H1 (cell line): ENCODE measurements at regions not wholly inside any gene's neighbourhood (a gene's known extent, or its start where the extent isn't known, plus 50 kb on each side); places are given as distances from the start of the nearest gene placed in this dataset.

Experiments
- CTCF ChIA-PET: fragments of 300-600 bp; sonication (Branson Sonifier 250); formaldehyde crosslinking; loops from one replicate; lab custom pipeline; 2021; ENCODE audit not compliant: partially characterized antibody; lab: Charles Lee
- POLR2A ChIA-PET: fragments of 300-600 bp; sonication (Branson Sonifier 250); formaldehyde crosslinking; loops from one replicate; lab custom pipeline; 2021; ENCODE audit warnings: inconsistent platforms; ENCODE audit not compliant: partially characterized antibody; lab: Charles Lee
- DNase-seq, 2 experiments: peaks; one replicate each; pipeline versions ENCODE4 v3.0.0 to v3.0.0-alpha.2; 2010 to 2022; ENCODE audit warnings: low spot score in 2 of 2, low read depth in 1 of 2, mixed read lengths in 1 of 2
- FAIRE-seq: peaks from 2 replicates; lab custom pipeline; 2011; peaks lifted over from hg19 to GRCh38; lab: Jason Lieb, UNC
- H2AFZ ChIP-seq: 2 replicates; pipeline ENCODE4 v1.8.1; 2012; ENCODE audit warnings: low read length, inconsistent platforms
- H2AK5ac ChIP-seq: 2 replicates; pipeline ENCODE4 v1.6.1; 2013; ENCODE audit warnings: low read depth, low read length
- H2BK120ac ChIP-seq: replicated peaks from 2 replicates; pipeline ENCODE3; 2013; ENCODE audit warnings: low read depth, low read length, inconsistent platforms
- H2BK12ac ChIP-seq: 2 replicates; pipeline ENCODE4 v1.6.1; 2013; ENCODE audit warnings: low read depth, low read length
- H2BK15ac ChIP-seq: 2 replicates; pipeline ENCODE4 v1.6.1; 2013; ENCODE audit warnings: low read length
- H2BK20ac ChIP-seq: 2 replicates; pipeline ENCODE4 v1.6.1; 2013; ENCODE audit warnings: low read length
- H2BK5ac ChIP-seq: 2 replicates; pipeline ENCODE4 v1.6.1; 2013; ENCODE audit warnings: low read depth, low read length
- H3K14ac ChIP-seq: 2 replicates; pipeline ENCODE4 v1.6.1; 2013; ENCODE audit warnings: inconsistent platforms; ENCODE audit not compliant: insufficient read length
- H3K18ac ChIP-seq: 2 replicates; pipeline ENCODE4 v1.6.1; 2013; ENCODE audit warnings: low read length; ENCODE audit errors: extremely low read depth
- H3K23ac ChIP-seq: 2 replicates; pipeline ENCODE4 v1.6.1; 2013; ENCODE audit warnings: inconsistent platforms; ENCODE audit not compliant: insufficient read length
- H3K23me2 ChIP-seq: 2 replicates; pipeline ENCODE4 v1.6.1; 2013; ENCODE audit warnings: low read depth, low read length
- H3K27ac ChIP-seq: 2 replicates; pipeline ENCODE4 v1.6.1; 2011; ENCODE audit warnings: low read depth, low read length, inconsistent platforms
- H3K27me3 ChIP-seq, 4 experiments: replicated peaks in 1 of 4; 1 replicate in 1 of 4; 2 replicates in 3 of 4; pipeline versions ENCODE4 v1.6.1 to v1.8.1; 2011 to 2013; ENCODE audit warnings: low read length in 3 of 4, mild to moderate bottlenecking in 3 of 4, inconsistent platforms in 2 of 4, mixed read lengths in 2 of 4, moderate library complexity in 1 of 4; ENCODE audit not compliant: control insufficient read depth in 3 of 4, insufficient read depth in 3 of 4; ENCODE audit errors: extremely low read depth in 1 of 4
- H3K36me3 ChIP-seq, 4 experiments: 2 replicates each; pipeline versions ENCODE4 v1.6.1 to v1.8.1; 2011 to 2013; ENCODE audit warnings: mild to moderate bottlenecking in 4 of 4, low read length in 3 of 4, moderate library complexity in 2 of 4, control low read depth in 1 of 4, inconsistent platforms in 1 of 4; ENCODE audit not compliant: insufficient read depth in 4 of 4, control insufficient read depth in 2 of 4
- H3K4ac ChIP-seq: replicated peaks from 2 replicates; pipeline ENCODE3; 2013; ENCODE audit warnings: low read length, low read depth, mixed read lengths, inconsistent platforms; ENCODE audit not compliant: insufficient read length
- H3K4me1 ChIP-seq, 4 experiments: replicated peaks in 1 of 4; 1 replicate in 1 of 4; 2 replicates in 3 of 4; pipeline versions ENCODE4 v1.6.1 to v1.8.1; 2011 to 2013; ENCODE audit warnings: low read length in 3 of 4, inconsistent platforms in 2 of 4, mixed read lengths in 1 of 4; ENCODE audit not compliant: insufficient read depth in 4 of 4, control insufficient read depth in 3 of 4
- H3K4me2 ChIP-seq, 2 experiments: 2 replicates each; pipeline versions ENCODE4 v1.6.1 to v1.8.1; 2011 to 2013; ENCODE audit warnings: low read depth in 2 of 2, low read length in 2 of 2, control low read depth in 1 of 2, inconsistent platforms in 1 of 2, mild to moderate bottlenecking in 1 of 2; ENCODE audit not compliant: insufficient read depth in 1 of 2
- H3K4me3 ChIP-seq, 4 experiments: fragments of 200-600, 300-600 bp in 1 of 4; sonication (generic), shearing (Covaris generic), sonication (Bioruptor Twin) in 1 of 4; 2 replicates each; pipeline versions ENCODE4 v1.5.1 to v1.8.1; 2011 to 2016; ENCODE audit warnings: low read length in 4 of 4, low read depth in 3 of 4, control low read depth in 2 of 4, inconsistent platforms in 2 of 4, mild to moderate bottlenecking in 2 of 4, mixed read lengths in 1 of 4, moderate library complexity in 1 of 4; ENCODE audit not compliant: insufficient read depth in 2 of 4; ENCODE audit errors: extremely low read depth in 1 of 4
- H3K56ac ChIP-seq: replicated peaks from 2 replicates; pipeline ENCODE3; 2013; ENCODE audit warnings: low read depth, mild to moderate bottlenecking, mixed read lengths, low read length, inconsistent platforms; ENCODE audit not compliant: insufficient read length
- H3K79me1 ChIP-seq: 2 replicates; pipeline ENCODE4 v1.6.1; 2013; ENCODE audit warnings: low read depth, low read length, control low read depth
- H3K79me2 ChIP-seq, 2 experiments: 2 replicates each; pipeline versions ENCODE4 v1.6.1 to v1.8.1; 2012 to 2013; ENCODE audit warnings: low read length in 2 of 2, mild to moderate bottlenecking in 2 of 2, inconsistent platforms in 1 of 2; ENCODE audit not compliant: insufficient read depth in 2 of 2, control insufficient read depth in 1 of 2
- H3K9ac ChIP-seq, 4 experiments: replicated peaks in 1 of 4; 1 replicate in 1 of 4; 2 replicates in 3 of 4; pipeline versions ENCODE4 v1.6.1 to v1.8.1; 2011 to 2013; ENCODE audit warnings: low read depth in 3 of 4, low read length in 3 of 4, control low read depth in 2 of 4, mild to moderate bottlenecking in 2 of 4, moderate library complexity in 2 of 4, inconsistent platforms in 1 of 4; ENCODE audit errors: extremely low read depth in 1 of 4
- H3K9me3 ChIP-seq, 2 experiments: 2 replicates each; pipeline versions ENCODE4 v1.6.1 to v1.8.1; 2012 to 2013; ENCODE audit warnings: mild to moderate bottlenecking in 2 of 2, moderate library complexity in 2 of 2, control low read depth in 1 of 2, inconsistent platforms in 1 of 2, low read depth in 1 of 2, low read length in 1 of 2, mixed read lengths in 1 of 2; ENCODE audit not compliant: insufficient read depth in 2 of 2
- H4K20me1 ChIP-seq, 2 experiments: replicated peaks in 1 of 2; 2 replicates each; pipeline versions ENCODE3 to v1.8.1; 2011 to 2013; ENCODE audit warnings: inconsistent platforms in 2 of 2, low read length in 2 of 2, mild to moderate bottlenecking in 1 of 2; ENCODE audit not compliant: insufficient read depth in 2 of 2, control insufficient read depth in 1 of 2
- H4K5ac ChIP-seq: 2 replicates; pipeline ENCODE4 v1.6.1; 2013; ENCODE audit warnings: low read length, low read depth, mixed read lengths, inconsistent platforms; ENCODE audit not compliant: insufficient read length
- H4K8ac ChIP-seq: 2 replicates; pipeline ENCODE4 v1.8.0; 2013; ENCODE audit warnings: mild to moderate bottlenecking, moderate library complexity, low read length, inconsistent platforms; ENCODE audit not compliant: insufficient read depth; ENCODE audit errors: extremely low read depth
- H4K91ac ChIP-seq: replicated peaks from 2 replicates; pipeline ENCODE3; 2013; ENCODE audit warnings: low read length, mixed read lengths, inconsistent platforms; ENCODE audit not compliant: insufficient read length
- BRCA1 ChIP-seq: IDR thresholded peaks from 2 replicates; pipeline ENCODE4 v1.6.1; 2012; ENCODE audit warnings: low read depth, low read length, improper control_type of control experiment
- RNF2 ChIP-seq: fragments of 200-900, 300-1000 bp; sonication (generic); IDR thresholded peaks from 2 replicates; pipeline ENCODE4 v1.7.1; 2016; ENCODE audit warnings: borderline replicate concordance, low read depth, mild to moderate bottlenecking, antibody characterized with exemption, low read length; ENCODE audit not compliant: poor library complexity, severe bottlenecking; ENCODE audit errors: missing control alignments
- USF2 ChIP-seq: IDR thresholded peaks from 2 replicates; pipeline ENCODE4 v1.6.1; 2011; ENCODE audit warnings: low read length, improper control_type of control experiment
- WGBS, 2 experiments: shearing (Covaris generic) in 1 of 2; methylation state at CpG; one replicate each; pipeline versions ENCODE4 v1.1.6 to v1.1.7; 2013 to 2015; ENCODE audit warnings: low lambda C conversion rate in 2 of 2, mixed read lengths in 2 of 2, inconsistent platforms in 1 of 2, low coverage in 1 of 2, missing lambda C conversion rate in 1 of 2; ENCODE audit not compliant: insufficient replicate concordance in 2 of 2, insufficient coverage in 1 of 2, insufficient read length in 1 of 2; ENCODE audit errors: extremely low coverage in 1 of 2, missing lambda C conversion rate in 1 of 2; 5-methylcytosine and 5-hydroxymethylcytosine counted together

GRCh38 chr5:174850565-174851169 is 126.3 kb downstream of the MSX2 start:
- Histone ChIP-seq H3K18ac (no peak overlapping the region), H3K4ac (no peak overlapping the region), H2BK15ac (no peak overlapping the region), H3K79me2 (no peaks in the 10 kb centered on the region), H2BK5ac (no peak overlapping the region), H2AK5ac (no peak overlapping the region), H3K9me3 (no peaks in the 10 kb centered on the region), H3K4me2 (no peak overlapping the region), H2BK12ac (no peak overlapping the region), H3K79me1 (no peaks in the 10 kb centered on the region), H2AFZ (no peak overlapping the region), H2BK120ac (no peak overlapping the region), H3K23me2 (no peaks in the 10 kb centered on the region), H3K14ac (no peak overlapping the region), H3K4me3 (no peak overlapping the region), H4K20me1 (no peaks in the 10 kb centered on the region), H3K56ac (no peak overlapping the region), H4K5ac (no peak overlapping the region), H3K23ac (no peak overlapping the region), H3K9ac (no peak overlapping the region), H3K27me3 (no peaks in the 10 kb centered on the region), H2BK20ac (no peak overlapping the region), H3K4me1 (no peaks in the 10 kb centered on the region; a peak in 2 of 7 replicates), H3K36me3 (no peaks in the 10 kb centered on the region), H4K8ac (no peak overlapping the region), H3K27ac (no peak overlapping the region), H4K91ac (no peak overlapping the region)
- DNase-seq, result no peak
- ChIA-PET POLR2A (no interaction called here), CTCF (interaction anchor here (2.4 kb wide), 1 partner anchor 12 kb away, joined by 7 read pairs; no protein-coding TSS in a partner anchor)
- no peak for FAIRE-seq
- WGBS, 2 experiments, result 78% methylated on average over 4 of the region's 4 CpGs; no CpG with 5 or more reads in 1 of the 2 experiments
- TF ChIP-seq RNF2, result no peak
- TF ChIP-seq BRCA1, result no peak
- no peak for TF ChIP-seq USF2
